Smooth muscle cell (in vitro differentiated cells): ENCODE measurements at regions not wholly inside any gene's neighbourhood (a gene's known extent, or its start where the extent isn't known, plus 50 kb on each side); places are given as distances from the start of the nearest gene placed in this dataset.
A peak's percentile ranks its signal among the peaks of the same experiment; 100 is the strongest.

Source experiments
- DNase-seq: peaks from one replicate; lab custom pipeline; 2025; ENCODE audit not compliant: unreplicated experiment; lab: John Stamatoyannopoulos, UW
- H2AFZ ChIP-seq: fragments of 200-600 bp; sonication (generic); 2 replicates; pipeline ENCODE4 v1.6.0; 2016; ENCODE audit warnings: antibody characterized with exemption, low read depth, mild to moderate bottlenecking
- H3F3A ChIP-seq: fragments of 200-600 bp; sonication (generic); 2 replicates; pipeline ENCODE4 v1.6.0; 2017; ENCODE audit warnings: antibody characterized with exemption, low read depth
- H3K27ac ChIP-seq: fragments of 200-600 bp; sonication (generic); 2 replicates; pipeline ENCODE4 v1.5.1; 2016; ENCODE audit warnings: low read depth, mild to moderate bottlenecking
- H3K27me3 ChIP-seq: fragments of 200-600 bp; sonication (generic); 2 replicates; pipeline ENCODE4 v1.6.1; 2016; ENCODE audit warnings: low read depth, mild to moderate bottlenecking
- H3K36me3 ChIP-seq: fragments of 200-600 bp; sonication (generic); 2 replicates; pipeline ENCODE4 v1.5.1; 2016; ENCODE audit warnings: low read depth
- H3K4me1 ChIP-seq: fragments of 200-600 bp; sonication (generic); 2 replicates; pipeline ENCODE4 v1.5.1; 2016; ENCODE audit warnings: low read depth
- H3K4me2 ChIP-seq: fragments of 200-600 bp; sonication (generic); 2 replicates; pipeline ENCODE4 v1.6.0; 2016; ENCODE audit warnings: mild to moderate bottlenecking
- H3K4me3 ChIP-seq: fragments of 200-600 bp; sonication (generic); 2 replicates; pipeline ENCODE4 v1.5.1; 2016; ENCODE audit warnings: mild to moderate bottlenecking
- H3K79me2 ChIP-seq: fragments of 200-600 bp; sonication (generic); 2 replicates; pipeline ENCODE4 v1.6.0; 2016; ENCODE audit warnings: low read depth, mild to moderate bottlenecking
- H3K9ac ChIP-seq: fragments of 200-600 bp; sonication (generic); 2 replicates; pipeline ENCODE4 v1.6.0; 2016; ENCODE audit warnings: low read depth
- H3K9me3 ChIP-seq: fragments of 200-600 bp; sonication (generic); replicated peaks from 2 replicates; pipeline ENCODE4 v1.5.1; 2016; ENCODE audit warnings: low read depth
- H4K20me1 ChIP-seq: fragments of 200-600 bp; sonication (generic); 2 replicates; pipeline ENCODE4 v1.6.0; 2016; ENCODE audit warnings: low read depth
- WGBS: methylation state at CpG from one replicate; pipeline ENCODE4 v1.1.7; 2016; ENCODE audit warnings: low lambda C conversion rate; 5-methylcytosine and 5-hydroxymethylcytosine counted together
- TF ChIP-seq, protein P1 (sequence below): fragments of 200-600 bp; sonication (generic); IDR thresholded peaks from 2 replicates; pipeline ENCODE4 v1.5.1; 2017; ENCODE audit warnings: borderline replicate concordance, mild to moderate bottlenecking, antibody characterized with exemption; ENCODE audit not compliant: insufficient read depth, poor library complexity, severe bottlenecking

DNA sequence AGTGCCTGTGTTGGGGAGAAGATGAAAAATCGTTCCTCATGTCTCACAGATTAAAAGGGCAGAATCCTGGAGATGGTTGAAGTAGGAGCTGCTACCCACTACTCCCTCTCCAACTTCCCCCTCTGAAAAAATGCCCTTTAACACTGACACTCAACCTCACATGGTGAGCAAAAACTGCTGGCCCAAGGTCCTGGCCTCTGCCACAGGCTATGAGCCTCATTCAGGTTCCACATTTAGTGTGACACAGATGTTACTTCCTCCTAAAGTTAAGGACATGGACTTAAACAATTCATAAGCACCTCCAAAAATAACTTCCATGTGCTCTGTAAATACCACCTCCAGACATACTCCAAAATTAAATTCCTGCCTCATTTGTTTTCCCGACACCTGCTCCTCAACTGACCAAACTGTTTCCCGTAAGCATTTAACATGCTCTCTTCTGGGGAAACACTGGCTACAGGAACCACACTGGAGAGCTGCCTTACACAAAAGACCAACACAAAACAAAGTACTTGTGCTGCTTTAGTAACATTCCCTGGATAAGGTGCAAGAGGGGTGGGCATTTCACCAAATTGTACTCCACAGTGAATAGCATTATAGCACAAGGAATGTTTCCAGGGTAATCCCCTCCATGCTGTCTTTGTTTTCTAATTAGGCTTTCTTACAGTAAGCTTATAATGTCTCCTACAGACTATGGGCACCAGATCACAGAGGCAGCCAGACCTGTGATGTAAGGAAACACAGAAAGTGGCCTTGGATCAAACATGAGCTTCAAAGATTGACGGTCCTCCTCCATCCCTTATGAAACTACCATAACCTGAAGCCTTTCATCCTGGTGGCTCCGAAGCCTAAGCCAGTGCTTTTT is 57.0 kb downstream of the PHLDA1 start:
- TF ChIP-seq, protein P1, sequence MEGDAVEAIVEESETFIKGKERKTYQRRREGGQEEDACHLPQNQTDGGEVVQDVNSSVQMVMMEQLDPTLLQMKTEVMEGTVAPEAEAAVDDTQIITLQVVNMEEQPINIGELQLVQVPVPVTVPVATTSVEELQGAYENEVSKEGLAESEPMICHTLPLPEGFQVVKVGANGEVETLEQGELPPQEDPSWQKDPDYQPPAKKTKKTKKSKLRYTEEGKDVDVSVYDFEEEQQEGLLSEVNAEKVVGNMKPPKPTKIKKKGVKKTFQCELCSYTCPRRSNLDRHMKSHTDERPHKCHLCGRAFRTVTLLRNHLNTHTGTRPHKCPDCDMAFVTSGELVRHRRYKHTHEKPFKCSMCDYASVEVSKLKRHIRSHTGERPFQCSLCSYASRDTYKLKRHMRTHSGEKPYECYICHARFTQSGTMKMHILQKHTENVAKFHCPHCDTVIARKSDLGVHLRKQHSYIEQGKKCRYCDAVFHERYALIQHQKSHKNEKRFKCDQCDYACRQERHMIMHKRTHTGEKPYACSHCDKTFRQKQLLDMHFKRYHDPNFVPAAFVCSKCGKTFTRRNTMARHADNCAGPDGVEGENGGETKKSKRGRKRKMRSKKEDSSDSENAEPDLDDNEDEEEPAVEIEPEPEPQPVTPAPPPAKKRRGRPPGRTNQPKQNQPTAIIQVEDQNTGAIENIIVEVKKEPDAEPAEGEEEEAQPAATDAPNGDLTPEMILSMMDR = no peak
- H3K9ac ChIP-seq = no peak overlapping the region
- no peak overlapping the region for H2AFZ ChIP-seq
- H3K79me2 ChIP-seq = no peaks in the 10 kb centered on the region
- H3K27ac ChIP-seq = no peak overlapping the region
- H3K27me3 ChIP-seq = no peaks in the 10 kb centered on the region
- peaks cover 12% of the 10 kb centered on the region for H3K4me1 ChIP-seq
- no peak overlapping the region for H3K4me2 ChIP-seq
- H3F3A ChIP-seq = peaks cover 17% of the 10 kb centered on the region
- DNase-seq = no peak
- no peak overlapping the region for H3K4me3 ChIP-seq
- 86% methylated on average over 5 of the region's 5 CpGs for WGBS
- no peaks in the 10 kb centered on the region for H3K9me3 ChIP-seq
- H4K20me1 ChIP-seq = no peaks in the 10 kb centered on the region
- no peaks in the 10 kb centered on the region for H3K36me3 ChIP-seq

DNA sequence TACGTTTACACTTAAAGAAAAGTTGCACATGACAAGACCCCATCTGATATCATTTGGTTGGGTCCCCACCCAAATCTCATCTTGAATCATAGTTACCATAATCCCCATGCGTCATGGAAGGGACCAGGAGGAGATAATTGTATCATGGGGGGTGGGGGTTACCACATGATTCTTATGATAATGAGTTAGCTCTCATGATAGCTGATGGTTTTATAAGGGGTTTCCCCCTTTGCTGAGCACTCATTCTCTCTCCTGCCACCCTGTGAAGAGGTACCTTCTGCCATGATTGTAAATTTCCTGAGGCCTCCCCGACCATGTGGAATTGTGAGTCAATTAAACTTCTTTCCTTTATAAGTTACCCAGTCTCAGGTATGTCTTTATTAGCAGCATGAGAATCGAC is 60.3 kb downstream of the PHLDA1 start:
- no peaks in the 10 kb centered on the region for H4K20me1 ChIP-seq
- TF ChIP-seq, protein P1 = no peak
- 95% methylated on average over 4 of the region's 4 CpGs for WGBS

DNA sequence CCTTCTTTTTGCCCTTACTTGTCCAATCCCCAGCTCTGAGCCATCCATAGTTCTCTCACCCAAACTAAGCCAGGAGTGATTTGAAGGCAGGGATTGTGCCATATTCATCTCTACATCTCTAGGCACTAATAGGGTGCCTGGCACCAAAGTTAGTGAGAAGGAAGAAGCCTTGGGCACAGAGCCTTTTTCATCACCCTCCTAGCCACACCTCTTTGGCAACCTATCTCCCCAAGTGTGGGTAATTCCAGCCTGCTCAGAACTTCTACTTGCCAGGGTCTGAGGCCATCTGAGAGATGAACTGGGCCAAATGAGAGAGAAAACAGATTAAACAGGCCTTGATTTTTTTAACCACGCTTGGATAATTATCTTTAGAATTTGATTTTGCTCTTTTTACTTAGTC is 61.3 kb downstream of the PHLDA1 start:
- no peak overlapping the region for H2AFZ ChIP-seq
- H3K4me1 ChIP-seq = no peaks in the 10 kb centered on the region
- no peaks in the 10 kb centered on the region for H3K36me3 ChIP-seq
- no peak overlapping the region for H3K4me3 ChIP-seq
- H3K4me2 ChIP-seq = no peak overlapping the region
- H3K27me3 ChIP-seq = no peaks in the 10 kb centered on the region
- no peak for DNase-seq
- no peak overlapping the region for H3K9ac ChIP-seq
- WGBS = 100% methylated on average over 1 of the region's 1 CpG
- H3K9me3 ChIP-seq = no peaks in the 10 kb centered on the region
- H3K27ac ChIP-seq = no peak overlapping the region
- H3F3A ChIP-seq = no peaks in the 10 kb centered on the region
- TF ChIP-seq, protein P1 = no peak
- no peaks in the 10 kb centered on the region for H4K20me1 ChIP-seq
- H3K79me2 ChIP-seq = no peaks in the 10 kb centered on the region

More for the DNA sequence above, 60.3 kb downstream of the PHLDA1 start:
- H3K79me2 ChIP-seq = no peaks in the 10 kb centered on the region
- no peak for DNase-seq
- H3K4me1 ChIP-seq = no peaks in the 10 kb centered on the region
- H3K4me3 ChIP-seq = no peak overlapping the region
- no peak overlapping the region for H2AFZ ChIP-seq
- no peak overlapping the region for H3K27ac ChIP-seq
- no peaks in the 10 kb centered on the region for H3K27me3 ChIP-seq
- no peaks in the 10 kb centered on the region for H3K9me3 ChIP-seq
- H3F3A ChIP-seq = no peaks in the 10 kb centered on the region
- no peak overlapping the region for H3K4me2 ChIP-seq
- no peak overlapping the region for H3K9ac ChIP-seq
- no peaks in the 10 kb centered on the region for H3K36me3 ChIP-seq

DNA sequence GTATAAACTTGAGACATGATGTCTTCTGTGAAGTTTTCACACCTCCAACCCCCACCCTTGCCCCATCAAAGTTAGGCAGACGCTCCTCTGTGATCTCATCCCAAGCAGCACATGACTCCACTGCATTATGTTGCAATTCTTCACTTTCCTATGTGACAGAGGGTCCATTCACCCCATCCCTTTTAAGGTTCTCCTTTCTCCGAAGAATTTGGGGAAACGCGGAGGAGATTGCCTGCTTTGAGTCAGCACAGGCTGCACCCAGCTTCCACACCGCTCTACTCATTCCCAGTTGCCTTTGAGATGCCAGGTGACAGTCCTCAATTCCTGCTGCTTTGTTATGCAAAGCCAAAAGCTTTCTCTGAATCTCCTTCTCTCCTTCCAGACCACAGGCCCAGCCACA is 61.8 kb downstream of the PHLDA1 start:
- no peak overlapping the region for H3K27ac ChIP-seq
- no peaks in the 10 kb centered on the region for H3K79me2 ChIP-seq
- WGBS = 40% methylated on average over 5 of the region's 5 CpGs
- no peak for DNase-seq
- H4K20me1 ChIP-seq = no peaks in the 10 kb centered on the region
- no peaks in the 10 kb centered on the region for H3K27me3 ChIP-seq
- no peak overlapping the region for H3K9ac ChIP-seq
- no peaks in the 10 kb centered on the region for H3F3A ChIP-seq
- H3K4me2 ChIP-seq = no peak overlapping the region
- H3K9me3 ChIP-seq = no peaks in the 10 kb centered on the region
- peak overlapping the region; percentile 57 for H2AFZ ChIP-seq
- H3K4me1 ChIP-seq = no peaks in the 10 kb centered on the region
- TF ChIP-seq, protein P1 = no peak
- H3K4me3 ChIP-seq = no peak overlapping the region
- H3K36me3 ChIP-seq = no peaks in the 10 kb centered on the region
